SK-N-SH treated with all-trans-retinoic acid at 6 μM for 48 hours (cell line): ENCODE measurements at regions not wholly inside any gene's neighbourhood (a gene's known extent, or its start where the extent isn't known, plus 50 kb on each side); places are given as distances from the start of the nearest gene placed in this dataset.

ENCODE experiments used
- ATAC-seq: fragments of 200-7000 bp; cut with Tn5 transposase; 3 replicates; pipeline ENCODE4 v1.9.1; 2020; ENCODE audit warnings: mild to moderate bottlenecking, moderate library complexity
- ARNTL ChIP-seq: fragments of 450-650 bp; formaldehyde crosslinking; IDR thresholded peaks from 2 replicates; pipeline ENCODE4 v1.5.0; 2020; ENCODE audit warnings: low read depth, mild to moderate bottlenecking, moderate library complexity, borderline replicate concordance
- BACH2 ChIP-seq: fragments of 250-450 bp; sonication (Bioruptor Pico); IDR thresholded peaks from 2 replicates; pipeline ENCODE4 v1.9.0; 2021; ENCODE audit warnings: mild to moderate bottlenecking, borderline replicate concordance
- CSDC2 ChIP-seq: fragments of 250-450 bp; sonication (Bioruptor Pico); IDR thresholded peaks from 2 replicates; pipeline ENCODE4 v1.5.0; 2020; ENCODE audit warnings: mild to moderate bottlenecking, moderate library complexity
- ESRRG ChIP-seq: fragments of 250-450 bp; sonication (Bioruptor Pico); IDR thresholded peaks from 2 replicates; pipeline ENCODE4 v1.6.1; 2021; ENCODE audit warnings: mild to moderate bottlenecking
- GLIS3 ChIP-seq: fragments of 250-450 bp; sonication (Bioruptor Pico); IDR thresholded peaks from 2 replicates; pipeline ENCODE4 v1.5.0; 2020; ENCODE audit warnings: mild to moderate bottlenecking, moderate library complexity
- ISL1 ChIP-seq: fragments of 250-450 bp; sonication (Bioruptor Pico); IDR thresholded peaks from 2 replicates; pipeline ENCODE4 v2.1.2; 2022; ENCODE audit warnings: mild to moderate bottlenecking, moderate library complexity
- PPARA ChIP-seq: fragments of 250-450 bp; sonication (Bioruptor Pico); IDR thresholded peaks from 2 replicates; pipeline ENCODE4 v1.5.0; 2020; ENCODE audit warnings: mild to moderate bottlenecking, borderline replicate concordance
- TOX ChIP-seq: fragments of 250-450 bp; sonication (Bioruptor Pico); IDR thresholded peaks from 2 replicates; pipeline ENCODE4 v1.8.0; 2021; ENCODE audit warnings: mild to moderate bottlenecking, moderate library complexity, borderline replicate concordance
- ZC3H10 ChIP-seq: fragments of 250-450 bp; sonication (Bioruptor Pico); IDR thresholded peaks from 2 replicates; pipeline ENCODE4 v1.5.1; 2021; ENCODE audit warnings: mild to moderate bottlenecking, moderate library complexity
- ZFP3 ChIP-seq: fragments of 250-450 bp; sonication (Bioruptor Pico); IDR thresholded peaks from 2 replicates; pipeline ENCODE4 v1.5.0; 2020; ENCODE audit warnings: mild to moderate bottlenecking, moderate library complexity
- ZFP30 ChIP-seq: fragments of 450-650 bp; formaldehyde crosslinking; IDR thresholded peaks from 2 replicates; pipeline ENCODE4 v1.5.0; 2022; ENCODE audit warnings: mild to moderate bottlenecking, moderate library complexity
- ZNF565 ChIP-seq: fragments of 450-650 bp; formaldehyde crosslinking; conservative IDR thresholded peaks from 2 replicates; pipeline ENCODE4 v1.5.0; 2020; ENCODE audit warnings: low read depth, mild to moderate bottlenecking, moderate library complexity
- ZNF8 ChIP-seq: fragments of 450-650 bp; formaldehyde crosslinking; IDR thresholded peaks from 2 replicates; pipeline ENCODE4 v1.5.0; 2020; ENCODE audit warnings: mild to moderate bottlenecking, moderate library complexity
- TF ChIP-seq, protein P1 (sequence below): fragments of 250-450 bp; sonication (Bioruptor Pico); IDR thresholded peaks from 2 replicates; pipeline ENCODE4 v1.8.0; 2021; ENCODE audit warnings: low read depth, mild to moderate bottlenecking, moderate library complexity, borderline replicate concordance
- TF ChIP-seq, protein P2 (sequence below): fragments of 250-450 bp; sonication (Bioruptor Pico); IDR thresholded peaks from 2 replicates; pipeline ENCODE4 v1.5.1; 2021; ENCODE audit warnings: mild to moderate bottlenecking, moderate library complexity
- TF ChIP-seq, protein P3 (sequence below): fragments of 250-450 bp; sonication (Bioruptor Pico); IDR thresholded peaks from 2 replicates; pipeline ENCODE4 v1.5.0; 2020; ENCODE audit warnings: mild to moderate bottlenecking, moderate library complexity
- TF ChIP-seq, protein P4 (sequence below): fragments of 250-450 bp; sonication (Bioruptor Pico); IDR thresholded peaks from 2 replicates; pipeline ENCODE4 v1.5.1; 2020; ENCODE audit warnings: low read depth, mild to moderate bottlenecking, moderate library complexity
- TF ChIP-seq, protein P5 (sequence below): fragments of 250-450 bp; sonication (Bioruptor Pico); IDR thresholded peaks from 2 replicates; pipeline ENCODE4 v1.8.0; 2020; ENCODE audit warnings: mild to moderate bottlenecking, moderate library complexity, borderline replicate concordance

DNA sequence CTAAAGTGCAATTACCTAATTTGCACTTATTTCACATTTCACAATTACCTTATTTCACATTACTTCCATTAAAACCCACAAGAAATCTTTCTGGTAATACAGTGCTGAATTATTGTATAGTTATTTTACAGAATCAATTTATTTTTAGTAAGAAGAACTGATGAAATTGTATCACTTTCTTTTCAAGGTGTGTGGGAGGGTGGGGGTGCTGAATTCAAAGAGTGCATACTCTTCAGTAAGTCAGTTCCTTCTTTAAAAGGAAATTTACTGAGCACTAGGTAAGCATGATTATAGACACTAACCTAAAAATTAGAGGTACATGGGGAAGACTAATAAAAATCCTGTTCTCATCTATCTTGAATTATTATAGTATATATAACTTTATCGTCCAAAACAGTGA, 731.6 kb upstream of the ADGRL4 start:
- ATAC-seq: no peak

DNA sequence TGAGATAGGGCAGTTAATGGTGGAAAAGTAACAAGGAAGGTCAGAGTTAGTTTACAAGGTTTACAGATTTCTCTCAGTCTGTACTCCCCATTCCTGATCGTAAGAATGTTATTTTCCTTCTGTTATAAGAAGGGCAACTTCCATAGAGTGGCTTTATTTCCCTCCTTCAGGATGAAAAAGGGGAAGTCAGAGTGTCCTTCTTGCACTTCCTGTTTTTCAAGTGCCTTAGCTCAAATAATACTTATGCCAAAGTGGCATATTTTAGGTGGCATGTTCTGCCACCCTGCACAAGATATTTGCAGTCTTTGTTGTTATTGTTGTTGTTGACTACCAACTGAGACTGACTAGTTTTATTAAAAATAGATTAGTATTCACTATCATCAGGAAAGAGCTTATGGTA, 730.7 kb upstream of the ADGRL4 start:
- TF ChIP-seq PPARA (CRISPR knock-in tag) (no peak), ESRRG (no peak), CSDC2 (CRISPR knock-in tag) (no peak), GLIS3 (CRISPR knock-in tag) (no peak), ZNF565 (CRISPR knock-in tag) (no peak), ZFP3 (CRISPR knock-in tag) (no peak), ZC3H10 (CRISPR knock-in tag) (no peak), ARNTL (CRISPR knock-in tag) (no peak), ZFP30 (CRISPR knock-in tag) (no peak), TOX (CRISPR knock-in tag) (no peak)
- TF ChIP-seq, protein P1, sequence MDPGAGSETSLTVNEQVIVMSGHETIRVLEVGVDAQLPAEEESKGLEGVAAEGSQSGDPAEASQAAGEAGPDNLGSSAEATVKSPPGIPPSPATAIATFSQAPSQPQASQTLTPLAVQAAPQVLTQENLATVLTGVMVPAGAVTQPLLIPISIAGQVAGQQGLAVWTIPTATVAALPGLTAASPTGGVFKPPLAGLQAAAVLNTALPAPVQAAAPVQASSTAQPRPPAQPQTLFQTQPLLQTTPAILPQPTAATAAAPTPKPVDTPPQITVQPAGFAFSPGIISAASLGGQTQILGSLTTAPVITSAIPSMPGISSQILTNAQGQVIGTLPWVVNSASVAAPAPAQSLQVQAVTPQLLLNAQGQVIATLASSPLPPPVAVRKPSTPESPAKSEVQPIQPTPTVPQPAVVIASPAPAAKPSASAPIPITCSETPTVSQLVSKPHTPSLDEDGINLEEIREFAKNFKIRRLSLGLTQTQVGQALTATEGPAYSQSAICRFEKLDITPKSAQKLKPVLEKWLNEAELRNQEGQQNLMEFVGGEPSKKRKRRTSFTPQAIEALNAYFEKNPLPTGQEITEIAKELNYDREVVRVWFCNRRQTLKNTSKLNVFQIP: no peak
- TF ChIP-seq, protein P2, sequence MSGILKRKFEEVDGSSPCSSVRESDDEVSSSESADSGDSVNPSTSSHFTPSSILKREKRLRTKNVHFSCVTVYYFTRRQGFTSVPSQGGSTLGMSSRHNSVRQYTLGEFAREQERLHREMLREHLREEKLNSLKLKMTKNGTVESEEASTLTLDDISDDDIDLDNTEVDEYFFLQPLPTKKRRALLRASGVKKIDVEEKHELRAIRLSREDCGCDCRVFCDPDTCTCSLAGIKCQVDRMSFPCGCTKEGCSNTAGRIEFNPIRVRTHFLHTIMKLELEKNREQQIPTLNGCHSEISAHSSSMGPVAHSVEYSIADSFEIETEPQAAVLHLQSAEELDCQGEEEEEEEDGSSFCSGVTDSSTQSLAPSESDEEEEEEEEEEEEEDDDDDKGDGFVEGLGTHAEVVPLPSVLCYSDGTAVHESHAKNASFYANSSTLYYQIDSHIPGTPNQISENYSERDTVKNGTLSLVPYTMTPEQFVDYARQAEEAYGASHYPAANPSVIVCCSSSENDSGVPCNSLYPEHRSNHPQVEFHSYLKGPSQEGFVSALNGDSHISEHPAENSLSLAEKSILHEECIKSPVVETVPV (CRISPR knock-in tag): no peak
- TF ChIP-seq, protein P3, sequence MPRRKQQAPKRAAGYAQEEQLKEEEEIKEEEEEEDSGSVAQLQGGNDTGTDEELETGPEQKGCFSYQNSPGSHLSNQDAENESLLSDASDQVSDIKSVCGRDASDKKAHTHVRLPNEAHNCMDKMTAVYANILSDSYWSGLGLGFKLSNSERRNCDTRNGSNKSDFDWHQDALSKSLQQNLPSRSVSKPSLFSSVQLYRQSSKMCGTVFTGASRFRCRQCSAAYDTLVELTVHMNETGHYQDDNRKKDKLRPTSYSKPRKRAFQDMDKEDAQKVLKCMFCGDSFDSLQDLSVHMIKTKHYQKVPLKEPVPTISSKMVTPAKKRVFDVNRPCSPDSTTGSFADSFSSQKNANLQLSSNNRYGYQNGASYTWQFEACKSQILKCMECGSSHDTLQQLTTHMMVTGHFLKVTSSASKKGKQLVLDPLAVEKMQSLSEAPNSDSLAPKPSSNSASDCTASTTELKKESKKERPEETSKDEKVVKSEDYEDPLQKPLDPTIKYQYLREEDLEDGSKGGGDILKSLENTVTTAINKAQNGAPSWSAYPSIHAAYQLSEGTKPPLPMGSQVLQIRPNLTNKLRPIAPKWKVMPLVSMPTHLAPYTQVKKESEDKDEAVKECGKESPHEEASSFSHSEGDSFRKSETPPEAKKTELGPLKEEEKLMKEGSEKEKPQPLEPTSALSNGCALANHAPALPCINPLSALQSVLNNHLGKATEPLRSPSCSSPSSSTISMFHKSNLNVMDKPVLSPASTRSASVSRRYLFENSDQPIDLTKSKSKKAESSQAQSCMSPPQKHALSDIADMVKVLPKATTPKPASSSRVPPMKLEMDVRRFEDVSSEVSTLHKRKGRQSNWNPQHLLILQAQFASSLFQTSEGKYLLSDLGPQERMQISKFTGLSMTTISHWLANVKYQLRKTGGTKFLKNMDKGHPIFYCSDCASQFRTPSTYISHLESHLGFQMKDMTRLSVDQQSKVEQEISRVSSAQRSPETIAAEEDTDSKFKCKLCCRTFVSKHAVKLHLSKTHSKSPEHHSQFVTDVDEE (CRISPR knock-in tag): no peak
- no peak for ATAC-seq

More for the DNA sequence above, 731.6 kb upstream of the ADGRL4 start:
- TF ChIP-seq, protein P2 (CRISPR knock-in tag): no peak
- TF ChIP-seq BACH2 (CRISPR knock-in tag) (no peak), ARNTL (CRISPR knock-in tag) (no peak)

DNA sequence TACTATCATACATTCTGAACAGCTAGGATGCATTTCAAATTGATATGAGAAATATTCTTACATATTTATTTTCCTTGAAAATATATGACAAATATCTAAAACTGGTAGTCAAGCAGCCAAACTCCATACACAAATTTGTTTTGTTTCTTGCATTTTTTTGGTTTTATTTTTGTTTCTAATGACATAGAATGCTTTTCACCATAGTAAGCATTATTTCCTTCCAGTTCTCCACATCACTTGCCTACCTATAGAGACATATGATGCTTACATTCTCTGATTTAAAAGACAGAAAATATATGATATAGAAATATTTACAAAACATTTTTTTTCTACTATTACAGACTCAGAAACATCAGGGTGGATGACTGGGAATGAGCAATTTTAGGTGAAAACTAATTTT, 726.4 kb upstream of the ADGRL4 start:
- no peak for ATAC-seq
- no peak for TF ChIP-seq ARNTL (CRISPR knock-in tag)

DNA sequence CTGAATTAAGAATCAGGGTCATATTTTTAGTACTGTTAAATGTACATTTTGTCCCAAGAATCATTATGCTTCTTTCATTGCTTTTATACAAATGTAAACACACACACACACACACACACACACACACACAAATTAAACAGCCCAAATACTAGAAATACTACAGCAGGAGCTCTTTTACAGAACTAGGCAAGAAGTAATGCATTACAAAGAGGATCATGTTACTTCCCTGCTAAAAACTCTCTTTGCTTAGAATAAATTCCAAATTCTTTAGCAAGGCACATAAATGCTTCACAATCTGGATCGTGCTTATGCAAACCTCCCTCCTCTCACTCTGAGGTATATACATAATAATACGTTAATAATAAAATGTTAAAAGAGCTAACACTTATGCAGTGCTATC, 720.4 kb upstream of the ADGRL4 start:
- no peak for ATAC-seq
- TF ChIP-seq ZFP30 (CRISPR knock-in tag) (no peak), ARNTL (CRISPR knock-in tag) (no peak), ZNF8 (no peak), ZFP3 (CRISPR knock-in tag) (no peak), ZC3H10 (CRISPR knock-in tag) (no peak), ISL1 (CRISPR knock-in tag) (no peak), BACH2 (CRISPR knock-in tag) (no peak), GLIS3 (CRISPR knock-in tag) (no peak)
- TF ChIP-seq, protein P4, sequence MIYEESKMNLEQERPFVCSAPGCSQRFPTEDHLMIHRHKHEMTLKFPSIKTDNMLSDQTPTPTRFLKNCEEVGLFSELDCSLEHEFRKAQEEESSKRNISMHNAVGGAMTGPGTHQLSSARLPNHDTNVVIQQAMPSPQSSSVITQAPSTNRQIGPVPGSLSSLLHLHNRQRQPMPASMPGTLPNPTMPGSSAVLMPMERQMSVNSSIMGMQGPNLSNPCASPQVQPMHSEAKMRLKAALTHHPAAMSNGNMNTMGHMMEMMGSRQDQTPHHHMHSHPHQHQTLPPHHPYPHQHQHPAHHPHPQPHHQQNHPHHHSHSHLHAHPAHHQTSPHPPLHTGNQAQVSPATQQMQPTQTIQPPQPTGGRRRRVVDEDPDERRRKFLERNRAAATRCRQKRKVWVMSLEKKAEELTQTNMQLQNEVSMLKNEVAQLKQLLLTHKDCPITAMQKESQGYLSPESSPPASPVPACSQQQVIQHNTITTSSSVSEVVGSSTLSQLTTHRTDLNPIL (CRISPR knock-in tag): no peak
- TF ChIP-seq, protein P2 (CRISPR knock-in tag): no peak
- TF ChIP-seq, protein P5, sequence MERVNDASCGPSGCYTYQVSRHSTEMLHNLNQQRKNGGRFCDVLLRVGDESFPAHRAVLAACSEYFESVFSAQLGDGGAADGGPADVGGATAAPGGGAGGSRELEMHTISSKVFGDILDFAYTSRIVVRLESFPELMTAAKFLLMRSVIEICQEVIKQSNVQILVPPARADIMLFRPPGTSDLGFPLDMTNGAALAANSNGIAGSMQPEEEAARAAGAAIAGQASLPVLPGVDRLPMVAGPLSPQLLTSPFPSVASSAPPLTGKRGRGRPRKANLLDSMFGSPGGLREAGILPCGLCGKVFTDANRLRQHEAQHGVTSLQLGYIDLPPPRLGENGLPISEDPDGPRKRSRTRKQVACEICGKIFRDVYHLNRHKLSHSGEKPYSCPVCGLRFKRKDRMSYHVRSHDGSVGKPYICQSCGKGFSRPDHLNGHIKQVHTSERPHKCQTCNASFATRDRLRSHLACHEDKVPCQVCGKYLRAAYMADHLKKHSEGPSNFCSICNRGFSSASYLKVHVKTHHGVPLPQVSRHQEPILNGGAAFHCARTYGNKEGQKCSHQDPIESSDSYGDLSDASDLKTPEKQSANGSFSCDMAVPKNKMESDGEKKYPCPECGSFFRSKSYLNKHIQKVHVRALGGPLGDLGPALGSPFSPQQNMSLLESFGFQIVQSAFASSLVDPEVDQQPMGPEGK: no peak
- TF ChIP-seq, protein P1: no peak
